ENCODE measurements at regions not wholly inside any gene's neighbourhood (a gene's known extent, or its start where the extent isn't known, plus 50 kb on each side); places are given as distances from the start of the nearest gene placed in this dataset.

GRCh38 chr10:94092848-94093247, 99.1 kb downstream of the PLCE1 start:
- Histone ChIP-seq H3K9ac (ENCODE audit: extremely low read depth, low read length, poor library complexity, severe bottlenecking) (no peak overlapping the region), H3K4me1 (ENCODE audit: control insufficient read depth, insufficient read depth, low read length) (peaks cover 18% of the 10 kb centered on the region), H3K27me3 (ENCODE audit: control insufficient read depth, insufficient read depth, low read length, poor library complexity, severe bottlenecking) (no peaks in the 10 kb centered on the region), H3K36me3 (ENCODE audit: control insufficient read depth, insufficient read depth, low read length) (peaks cover 3% of the 10 kb centered on the region), H3K4me3 (ENCODE audit: low read length) (no peak overlapping the region), H3K9me3 (ENCODE audit: control insufficient read depth, low read length) (no peaks in the 10 kb centered on the region), H3K27ac (ENCODE audit: low read depth, low read length) (no peak overlapping the region)
- no peak overlapping the region for H3K4me3 Mint-ChIP-seq
- 100% methylated on average over 1 of the region's 1 CpG for WGBS, 2 experiments (ENCODE audit: insufficient coverage in 1 of 2, insufficient read length in 1 of 2)
- DNase-seq, result no peak
- no peaks in the 10 kb centered on the region for H3K27me3 Mint-ChIP-seq (ENCODE audit: insufficient read depth)
- no peak overlapping the region for H3K27ac Mint-ChIP-seq
- no peaks in the 10 kb centered on the region for H3K36me3 Mint-ChIP-seq (ENCODE audit: low read depth)
- TF ChIP-seq CTCF (conservative IDR thresholded peaks at IDR 0.05), result no peak
- no peaks in the 10 kb centered on the region for H3K9me3 Mint-ChIP-seq
- H3K4me1 Mint-ChIP-seq, result peaks cover 28% of the 10 kb centered on the region

GRCh38 chr10:94093286-94093905, 99.7 kb downstream of the PLCE1 start:
- Histone ChIP-seq H3K9me3 (ENCODE audit: control insufficient read depth, low read length) (no peaks in the 10 kb centered on the region), H3K4me3 (ENCODE audit: low read length) (no peak overlapping the region), H3K9ac (ENCODE audit: extremely low read depth, low read length, poor library complexity, severe bottlenecking) (no peak overlapping the region), H3K27ac (ENCODE audit: low read depth, low read length) (no peak overlapping the region), H3K36me3 (ENCODE audit: control insufficient read depth, insufficient read depth, low read length) (no peaks in the 10 kb centered on the region), H3K4me1 (ENCODE audit: control insufficient read depth, insufficient read depth, low read length) (peaks cover 18% of the 10 kb centered on the region), H3K27me3 (ENCODE audit: control insufficient read depth, insufficient read depth, low read length, poor library complexity, severe bottlenecking) (no peaks in the 10 kb centered on the region)
- no peaks in the 10 kb centered on the region for H3K36me3 Mint-ChIP-seq (ENCODE audit: low read depth)
- WGBS, 2 experiments (ENCODE audit: insufficient coverage in 1 of 2, insufficient read length in 1 of 2), result 98 to 100% methylated on average over 1 to 2 of the region's 2 CpGs
- no peak for TF ChIP-seq CTCF (conservative IDR thresholded peaks at IDR 0.05)
- H3K9me3 Mint-ChIP-seq, result no peaks in the 10 kb centered on the region
- no peaks in the 10 kb centered on the region for H3K27me3 Mint-ChIP-seq (ENCODE audit: insufficient read depth)
- H3K4me3 Mint-ChIP-seq, result no peak overlapping the region
- H3K4me1 Mint-ChIP-seq, result peaks cover 29% of the 10 kb centered on the region
- DNase-seq, result no peak
- no peak overlapping the region for H3K27ac Mint-ChIP-seq

GRCh38 chr10:94094540-94094939, 100.8 kb downstream of the PLCE1 start:
- H3K9me3 Mint-ChIP-seq, result no peaks in the 10 kb centered on the region
- TF ChIP-seq CTCF (conservative IDR thresholded peaks at IDR 0.05), result no peak
- peaks cover 20% of the 10 kb centered on the region for H3K4me1 ChIP-seq (ENCODE audit: control insufficient read depth, insufficient read depth, low read length)
- H3K4me1 Mint-ChIP-seq, result peaks cover 35% of the 10 kb centered on the region
- H3K27me3 Mint-ChIP-seq (ENCODE audit: insufficient read depth), result no peaks in the 10 kb centered on the region
- no peak overlapping the region for H3K9ac ChIP-seq (ENCODE audit: extremely low read depth, low read length, poor library complexity, severe bottlenecking)
- no peak overlapping the region for H3K4me3 Mint-ChIP-seq
- no peaks in the 10 kb centered on the region for H3K27me3 ChIP-seq (ENCODE audit: control insufficient read depth, insufficient read depth, low read length, poor library complexity, severe bottlenecking)
- no peaks in the 10 kb centered on the region for H3K36me3 ChIP-seq (ENCODE audit: control insufficient read depth, insufficient read depth, low read length)
- DNase-seq, result no peak
- no peaks in the 10 kb centered on the region for H3K36me3 Mint-ChIP-seq (ENCODE audit: low read depth)
- WGBS, 2 experiments (ENCODE audit: insufficient coverage in 1 of 2, insufficient read length in 1 of 2), result 93 to 100% methylated on average over 2 to 5 of the region's 5 CpGs
- no peak overlapping the region for H3K4me3 ChIP-seq (ENCODE audit: low read length)
- no peaks in the 10 kb centered on the region for H3K9me3 ChIP-seq (ENCODE audit: control insufficient read depth, low read length)
- H3K27ac ChIP-seq (ENCODE audit: low read depth, low read length), result no peak overlapping the region
- no peak overlapping the region for H3K27ac Mint-ChIP-seq
